ENCODE measurements at regions not wholly inside any gene's neighbourhood (a gene's known extent, or its start where the extent isn't known, plus 50 kb on each side); places are given as distances from the start of the nearest gene placed in this dataset.

- ATAC-seq = no peak
- Histone ChIP-seq H3K4me1 (ENCODE audit: insufficient read depth) (0 out of 2 replicates have a peak, but pooled peaks cover 4% of the 10 kb centered on the region), H3K36me3 (ENCODE audit: insufficient read depth) (no peaks in the 10 kb centered on the region), H3K9me2 (ENCODE audit: insufficient read depth) (no peaks in the 10 kb centered on the region; the same call in 1 of the 2 replicates), H3F3A (replicated peaks; ENCODE audit: low read depth) (no peaks in the 10 kb centered on the region), H4K20me1 (replicated peaks; ENCODE audit: insufficient read depth) (no peaks in the 10 kb centered on the region), H3K27me3 (ENCODE audit: insufficient read depth) (no peaks in the 10 kb centered on the region), H3K79me2 (replicated peaks; ENCODE audit: insufficient read depth) (no peaks in the 10 kb centered on the region), H2AFZ (no peak overlapping the region), H3K4me3 (no peak overlapping the region), H3K27ac (ENCODE audit: low read depth) (no peak overlapping the region), H3K4me2 (no peak overlapping the region)
- no peak for TF ChIP-seq REST (IDR thresholded peaks at IDR 0.05; ENCODE audit: unreplicated experiment)
- no peak for TF ChIP-seq CTCF (conservative IDR thresholded peaks at IDR 0.05; ENCODE audit: low read depth in 2 of 2)
- TF ChIP-seq JUNB (IDR thresholded peaks at IDR 0.05; ENCODE audit: unreplicated experiment) = no peak
- TF ChIP-seq STAT1 (IDR thresholded peaks at IDR 0.05; ENCODE audit: unreplicated experiment) = no peak
- no peak for TF ChIP-seq ZNF114 (CRISPR knock-in tag; IDR thresholded peaks at IDR 0.05)
- no peak for TF ChIP-seq POLR2AphosphoS5 (IDR thresholded peaks at IDR 0.05; ENCODE audit: low read depth)
- DNase-seq (ENCODE audit: low spot score) = no peak
- peaks cover 4% of the 10 kb centered on the region for H3K4me1 Mint-ChIP-seq
- H3K27ac Mint-ChIP-seq = no peak overlapping the region
- no peaks in the 10 kb centered on the region for H3K9me3 Mint-ChIP-seq
- no peaks in the 10 kb centered on the region for H3K36me3 Mint-ChIP-seq (ENCODE audit: low read depth)
- H3K4me3 Mint-ChIP-seq = no peak overlapping the region
- H3K27me3 Mint-ChIP-seq (ENCODE audit: insufficient read depth, low read depth, poor library complexity) = no peaks in the 10 kb centered on the region
These were observed 248.1 kb downstream of the ANKRD7 start for GRCh38 chr7:118472581-118472980.

GRCh38 chr7:118473271-118473670 is 248.8 kb downstream of the ANKRD7 start:
- Histone ChIP-seq H3K27me3 (ENCODE audit: insufficient read depth) (no peaks in the 10 kb centered on the region), H2AFZ (no peak overlapping the region), H3K9me2 (ENCODE audit: insufficient read depth) (no peaks in the 10 kb centered on the region; the same call in 1 of the 2 replicates), H4K20me1 (replicated peaks; ENCODE audit: insufficient read depth) (no peaks in the 10 kb centered on the region), H3F3A (replicated peaks; ENCODE audit: low read depth) (no peaks in the 10 kb centered on the region), H3K4me2 (no peak overlapping the region), H3K4me1 (ENCODE audit: insufficient read depth) (0 out of 2 replicates have a peak, but pooled peaks cover 4% of the 10 kb centered on the region), H3K36me3 (ENCODE audit: insufficient read depth) (no peaks in the 10 kb centered on the region), H3K4me3 (no peak overlapping the region), H3K79me2 (replicated peaks; ENCODE audit: insufficient read depth) (no peaks in the 10 kb centered on the region), H3K27ac (ENCODE audit: low read depth) (no peak overlapping the region)
- Mint-ChIP-seq H3K27me3 (ENCODE audit: insufficient read depth, low read depth, poor library complexity) (no peaks in the 10 kb centered on the region), H3K9me3 (no peaks in the 10 kb centered on the region), H3K4me1 (peaks cover 4% of the 10 kb centered on the region), H3K36me3 (ENCODE audit: low read depth) (no peaks in the 10 kb centered on the region), H3K27ac (no peak overlapping the region), H3K4me3 (no peak overlapping the region)
- ATAC-seq (no peak), DNase-seq (ENCODE audit: low spot score) (no peak)
- TF ChIP-seq EZH2 (IDR thresholded peaks at IDR 0.05; ENCODE audit: low read depth, unreplicated experiment) (no peak), JUNB (IDR thresholded peaks at IDR 0.05; ENCODE audit: unreplicated experiment) (no peak), POLR2AphosphoS5 (IDR thresholded peaks at IDR 0.05; ENCODE audit: low read depth) (no peak), ZNF462 (CRISPR knock-in tag; IDR thresholded peaks at IDR 0.05) (no peak), EZH2phosphoT487 (IDR thresholded peaks at IDR 0.05; ENCODE audit: unreplicated experiment) (no peak)

All from GM23338 (cell line).